HL-60 (cell line): ENCODE measurements at regions not wholly inside any gene's neighbourhood (a gene's known extent, or its start where the extent isn't known, plus 50 kb on each side); places are given as distances from the start of the nearest gene placed in this dataset.

Source experiments
- DNase-seq, 2 experiments: peaks; one replicate each; pipeline ENCODE4 v3.0.0-alpha.2; 2010 to 2020; ENCODE audit warnings: low read depth in 1 of 2, low spot score in 1 of 2
- H3K27ac ChIP-seq: fragments of 250-450 bp; sonication (Bioruptor Pico); replicated peaks from 2 replicates; pipeline ENCODE4 v1.5.1; 2020; ENCODE audit warnings: mild to moderate bottlenecking, moderate library complexity
- H3K27me3 ChIP-seq: fragments of 250-450 bp; sonication (Bioruptor Pico); 2 replicates; pipeline ENCODE4 v1.5.1; 2021; ENCODE audit warnings: mild to moderate bottlenecking, moderate library complexity; ENCODE audit not compliant: insufficient read depth, poor library complexity, severe bottlenecking
- H3K4me3 ChIP-seq: replicated peaks from 2 replicates; pipeline ENCODE4 v1.5.1; 2011; ENCODE audit warnings: mild to moderate bottlenecking, control low read depth, low read length; ENCODE audit not compliant: insufficient read depth
- CTCF ChIP-seq: IDR thresholded peaks from one replicate; pipeline ENCODE4 v1.5.1; 2011; ENCODE audit warnings: low read length, control low read depth, inconsistent platforms; ENCODE audit not compliant: insufficient read depth
- GABPA ChIP-seq: IDR thresholded peaks from 2 replicates; pipeline ENCODE4 v1.6.1; 2012; ENCODE audit warnings: low read depth
- POLR2AphosphoS5 ChIP-seq: IDR thresholded peaks from 2 replicates; pipeline ENCODE4 v1.6.1; 2012; ENCODE audit warnings: low read depth
- REST ChIP-seq: IDR thresholded peaks from 2 replicates; pipeline ENCODE4 v1.6.1; 2012; ENCODE audit warnings: low read depth; ENCODE audit not compliant: insufficient replicate concordance
- SPI1 ChIP-seq: IDR thresholded peaks from 2 replicates; pipeline ENCODE4 v1.6.1; 2012; ENCODE audit warnings: low read depth, mild to moderate bottlenecking, borderline replicate concordance

DNA sequence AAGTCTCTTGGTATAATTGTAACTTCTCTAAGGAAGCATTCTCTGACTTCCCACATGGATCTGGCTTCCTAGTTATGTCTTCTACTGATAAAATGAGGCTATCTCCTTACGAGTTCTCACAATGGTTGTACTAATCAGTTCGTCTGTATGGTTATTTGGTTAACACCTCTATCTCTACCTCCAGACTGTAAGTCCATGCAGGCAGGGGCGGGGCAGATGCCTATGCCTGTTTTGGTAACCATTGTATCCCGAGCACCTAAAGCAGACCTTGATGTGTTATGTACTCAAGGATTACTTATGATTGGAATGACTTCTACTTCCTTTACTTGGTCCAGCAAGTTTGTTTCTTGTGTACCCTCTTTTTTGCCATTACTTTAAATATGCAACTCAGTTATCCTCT is 125.0 kb upstream of the PITX1 start:
- DNase-seq = no peak
- H3K27ac ChIP-seq = no peak overlapping the region
- no peak overlapping the region for H3K4me3 ChIP-seq
- TF ChIP-seq REST = no peak
- no peak for TF ChIP-seq SPI1
- TF ChIP-seq CTCF = no peak
- no peak for TF ChIP-seq POLR2AphosphoS5
- TF ChIP-seq GABPA = no peak
- no peaks in the 10 kb centered on the region for H3K27me3 ChIP-seq

GRCh38 chr5:135158314-135158697 is 124.3 kb upstream of the PITX1 start:
- TF ChIP-seq REST = no peak
- TF ChIP-seq CTCF = no peak
- TF ChIP-seq SPI1 = no peak
- TF ChIP-seq POLR2AphosphoS5 = no peak
- TF ChIP-seq GABPA = no peak
- DNase-seq = no peak
- H3K4me3 ChIP-seq = no peak overlapping the region
- no peaks in the 10 kb centered on the region for H3K27me3 ChIP-seq
- no peak overlapping the region; the same call in 1 of the 2 replicates for H3K27ac ChIP-seq

GRCh38 chr5:135157421-135158313 is 123.6 kb upstream of the PITX1 start:
- no peak for DNase-seq
- Histone ChIP-seq H3K27ac (peak overlapping the region; percentile 79), H3K27me3 (no peaks in the 10 kb centered on the region), H3K4me3 (no peak overlapping the region)
- no peak for TF ChIP-seq CTCF
- TF ChIP-seq POLR2AphosphoS5 = no peak
- no peak for TF ChIP-seq GABPA
- TF ChIP-seq SPI1 = no peak
- TF ChIP-seq REST = no peak
